ENCODE measurements at regions not wholly inside any gene's neighbourhood (a gene's known extent, or its start where the extent isn't known, plus 50 kb on each side); places are given as distances from the start of the nearest gene placed in this dataset.

GRCh38 chr2:83475371-83475770 is 983.7 kb downstream of the SUCLG1 start:
- Histone ChIP-seq H3K27me3 (ENCODE audit: control insufficient read depth in 1 of 2, insufficient read depth in 2 of 2, low read length in 2 of 2) (no peaks in the 10 kb centered on the region), H3K36me3 (ENCODE audit: insufficient read depth, low read length) (no peaks in the 10 kb centered on the region), H3K4me1 (ENCODE audit: insufficient read depth, low read length) (no peaks in the 10 kb centered on the region), H3K27ac (ENCODE audit: low read depth in 1 of 2, low read length in 2 of 2) (no peak overlapping the region), H3K4me3 (ENCODE audit: low read length) (no peak overlapping the region), H3K9me3 (ENCODE audit: control insufficient read depth in 1 of 2, insufficient read depth in 1 of 2, low read length in 2 of 2) (no peaks in the 10 kb centered on the region)
- Mint-ChIP-seq H3K4me3 (no peak overlapping the region), H3K27me3 (no peaks in the 10 kb centered on the region), H3K4me1 (ENCODE audit: low read depth) (no peaks in the 10 kb centered on the region), H3K9me3 (peaks cover 6% of the 10 kb centered on the region), H3K27ac (no peak overlapping the region), H3K36me3 (ENCODE audit: low read depth) (no peaks in the 10 kb centered on the region)
- ChIA-PET CTCF (no interaction called here), POLR2A (no interaction called here)
- intact Hi-C loops (cut with DNase I, micrococcal nuclease) = no loop called here
- DNase-seq (no peak), ATAC-seq (ENCODE audit: poor library complexity) (no peak)
- TF ChIP-seq CTCF (IDR thresholded peaks at IDR 0.05) = no peak

- H3K4me3 Mint-ChIP-seq = no peak overlapping the region
- no peaks in the 10 kb centered on the region for H3K27me3 ChIP-seq (ENCODE audit: control insufficient read depth in 1 of 2, insufficient read depth in 2 of 2, low read length in 2 of 2)
- DNase-seq (no peak), ATAC-seq (ENCODE audit: poor library complexity) (no peak)
- no peaks in the 10 kb centered on the region for H3K27me3 Mint-ChIP-seq
- H3K4me1 ChIP-seq (ENCODE audit: insufficient read depth, low read length) = no peaks in the 10 kb centered on the region
- POLR2A ChIA-PET = no interaction called here
- intact Hi-C loops (cut with DNase I, micrococcal nuclease) = no loop called here
- no peaks in the 10 kb centered on the region for H3K36me3 Mint-ChIP-seq (ENCODE audit: low read depth)
- CTCF ChIA-PET = no interaction called here
- no peak overlapping the region for H3K27ac ChIP-seq (ENCODE audit: low read depth in 1 of 2, low read length in 2 of 2)
- no peak overlapping the region for H3K4me3 ChIP-seq (ENCODE audit: low read length)
- H3K27ac Mint-ChIP-seq = no peak overlapping the region
- peaks cover 10% of the 10 kb centered on the region for H3K9me3 Mint-ChIP-seq
- H3K9me3 ChIP-seq (ENCODE audit: control insufficient read depth in 1 of 2, insufficient read depth in 1 of 2, low read length in 2 of 2) = no peaks in the 10 kb centered on the region
- H3K4me1 Mint-ChIP-seq (ENCODE audit: low read depth) = no peaks in the 10 kb centered on the region
- TF ChIP-seq CTCF (IDR thresholded peaks at IDR 0.05) = no peak
- no peaks in the 10 kb centered on the region for H3K36me3 ChIP-seq (ENCODE audit: insufficient read depth, low read length)
Observed at GRCh38 chr2:83471655-83472054, 987.4 kb downstream of the SUCLG1 start.

GRCh38 chr2:83470928-83471327 is 988.2 kb downstream of the SUCLG1 start:
- Histone ChIP-seq H3K4me1 (ENCODE audit: insufficient read depth, low read length) (no peaks in the 10 kb centered on the region), H3K27me3 (ENCODE audit: control insufficient read depth in 1 of 2, insufficient read depth in 2 of 2, low read length in 2 of 2) (no peaks in the 10 kb centered on the region), H3K27ac (ENCODE audit: low read depth in 1 of 2, low read length in 2 of 2) (no peak overlapping the region), H3K4me3 (ENCODE audit: low read length) (no peak overlapping the region), H3K9me3 (ENCODE audit: control insufficient read depth in 1 of 2, insufficient read depth in 1 of 2, low read length in 2 of 2) (no peaks in the 10 kb centered on the region), H3K36me3 (ENCODE audit: insufficient read depth, low read length) (no peaks in the 10 kb centered on the region)
- Mint-ChIP-seq H3K9me3 (peaks cover 10% of the 10 kb centered on the region), H3K4me3 (no peak overlapping the region), H3K4me1 (ENCODE audit: low read depth) (no peaks in the 10 kb centered on the region), H3K27me3 (no peaks in the 10 kb centered on the region), H3K27ac (no peak overlapping the region), H3K36me3 (ENCODE audit: low read depth) (no peaks in the 10 kb centered on the region)
- intact Hi-C loops (cut with DNase I, micrococcal nuclease) = no loop called here
- POLR2A ChIA-PET = no interaction called here
- no peak for TF ChIP-seq CTCF (IDR thresholded peaks at IDR 0.05)
- DNase-seq = no peak
- CTCF ChIA-PET = no interaction called here
- no peak for ATAC-seq (ENCODE audit: poor library complexity)
